Effector memory CD8-positive, alpha-beta T cell (primary cell): ENCODE measurements at regions not wholly inside any gene's neighbourhood (a gene's known extent, or its start where the extent isn't known, plus 50 kb on each side); places are given as distances from the start of the nearest gene placed in this dataset.
"Not testable (repeated sequence)": the region's sequence is repeated elsewhere in the genome, so short reads cannot be mapped to it uniquely, and the experiment has no call there.

Source experiments
- ATAC-seq: fragments of 150-1000 bp; cut with Tn5 transposase; replicated peaks from 2 replicates; pipeline ENCODE4 v1.10.0; 2021; ENCODE audit warnings: mild to moderate bottlenecking, moderate library complexity
- DNase-seq, 3 experiments: peaks; one replicate each; pipeline ENCODE4 v3.0.0; 2021
- H3K27ac Mint-ChIP-seq, 2 donors: one replicate each; pipeline ENCODE4 v1.8.0; 2022; ENCODE audit warnings: mild to moderate bottlenecking in 2 of 2, mixed read lengths in 2 of 2, moderate library complexity in 2 of 2
- H3K27me3 Mint-ChIP-seq, 2 donors: one replicate each; pipeline ENCODE4 v1.8.0; 2022; ENCODE audit warnings: mixed read lengths in 2 of 2
- H3K36me3 Mint-ChIP-seq: one replicate; pipeline ENCODE4 v1.8.0; 2022; ENCODE audit warnings: mild to moderate bottlenecking, moderate library complexity, mixed read lengths; ENCODE audit not compliant: insufficient read depth
- H3K4me1 Mint-ChIP-seq, 2 donors: one replicate each; pipeline ENCODE4 v1.8.0; 2022; ENCODE audit warnings: low read depth in 2 of 2, mixed read lengths in 2 of 2
- H3K4me3 Mint-ChIP-seq, 2 donors: one replicate each; pipeline ENCODE4 v1.8.0; 2022; ENCODE audit warnings: mild to moderate bottlenecking in 2 of 2, mixed read lengths in 2 of 2, moderate library complexity in 2 of 2
- H3K9me3 Mint-ChIP-seq, 2 donors: one replicate each; pipeline ENCODE4 v1.8.0; 2022; ENCODE audit warnings: mixed read lengths in 2 of 2

- DNase-seq (no peak), ATAC-seq (no peak)
- no peaks in the 10 kb centered on the region for H3K27me3 Mint-ChIP-seq
These were observed 165.3 kb upstream of the NREP start for GRCh38 chr5:111922344-111922743.

GRCh38 chr5:111921691-111922090 is 164.7 kb upstream of the NREP start:
- not testable (repeated sequence) for H3K27ac Mint-ChIP-seq

More at GRCh38 chr5:111922344-111922743, 165.3 kb upstream of the NREP start:
- no peaks in the 10 kb centered on the region for H3K4me1 Mint-ChIP-seq
- H3K27ac Mint-ChIP-seq: no peak overlapping the region
- no peaks in the 10 kb centered on the region for H3K36me3 Mint-ChIP-seq
- H3K4me3 Mint-ChIP-seq: no peak overlapping the region
- H3K9me3 Mint-ChIP-seq: peaks cover 0 to 7% of the 10 kb centered on the region in 2 donors

GRCh38 chr5:111914966-111915636 is 158.1 kb upstream of the NREP start:
- Mint-ChIP-seq H3K27ac (no peak overlapping the region), H3K27me3 (no peaks in the 10 kb centered on the region), H3K36me3 (no peaks in the 10 kb centered on the region), H3K9me3 (peaks cover 0 to 10% of the 10 kb centered on the region in 2 donors), H3K4me1 (no peaks in the 10 kb centered on the region), H3K4me3 (no peak overlapping the region)
- DNase-seq (no peak), ATAC-seq (no peak)

More at GRCh38 chr5:111921691-111922090, 164.7 kb upstream of the NREP start:
- H3K36me3 Mint-ChIP-seq, H3K4me3 Mint-ChIP-seq, DNase-seq, H3K27me3 Mint-ChIP-seq, H3K9me3 Mint-ChIP-seq, H3K4me1 Mint-ChIP-seq, ATAC-seq: not testable (repeated sequence)

GRCh38 chr5:111902436-111902835 is 145.4 kb upstream of the NREP start:
- DNase-seq (no peak), ATAC-seq (no peak)
- Mint-ChIP-seq H3K4me3 (no peak overlapping the region), H3K9me3 (peaks cover 0 to 4% of the 10 kb centered on the region in 2 donors), H3K27ac (no peak overlapping the region), H3K27me3 (no peaks in the 10 kb centered on the region), H3K4me1 (no peaks in the 10 kb centered on the region), H3K36me3 (no peaks in the 10 kb centered on the region)

GRCh38 chr5:111901296-111901695 is 144.3 kb upstream of the NREP start:
- Mint-ChIP-seq H3K4me1 (no peaks in the 10 kb centered on the region), H3K27ac (no peak overlapping the region), H3K36me3 (no peaks in the 10 kb centered on the region), H3K27me3 (no peaks in the 10 kb centered on the region), H3K4me3 (no peak overlapping the region), H3K9me3 (peaks cover 0 to 4% of the 10 kb centered on the region in 2 donors)
- DNase-seq (no peak), ATAC-seq (no peak)

GRCh38 chr5:111892949-111893348 is 136.0 kb upstream of the NREP start:
- no peak overlapping the region for H3K4me3 Mint-ChIP-seq
- no peak for DNase-seq
- H3K9me3 Mint-ChIP-seq: peaks cover 0 to 5% of the 10 kb centered on the region in 2 donors
- H3K27me3 Mint-ChIP-seq: no peaks in the 10 kb centered on the region
- H3K4me1 Mint-ChIP-seq: no peaks in the 10 kb centered on the region
- no peaks in the 10 kb centered on the region for H3K36me3 Mint-ChIP-seq
- no peak overlapping the region for H3K27ac Mint-ChIP-seq
- ATAC-seq: no peak

GRCh38 chr5:111887706-111888105 is 130.7 kb upstream of the NREP start:
- Mint-ChIP-seq H3K9me3 (peaks cover 0 to 3% of the 10 kb centered on the region in 2 donors), H3K27ac (no peak overlapping the region), H3K36me3 (no peaks in the 10 kb centered on the region), H3K4me3 (no peak overlapping the region), H3K27me3 (no peaks in the 10 kb centered on the region), H3K4me1 (no peaks in the 10 kb centered on the region)
- DNase-seq (no peak), ATAC-seq (no peak)

GRCh38 chr5:111869681-111870080 is 112.7 kb upstream of the NREP start:
- Mint-ChIP-seq H3K4me1 (no peaks in the 10 kb centered on the region), H3K27me3 (no peaks in the 10 kb centered on the region), H3K4me3 (no peak overlapping the region), H3K9me3 (no peaks in the 10 kb centered on the region), H3K36me3 (no peaks in the 10 kb centered on the region), H3K27ac (no peak overlapping the region)
- DNase-seq (no peak), ATAC-seq (no peak)

- DNase-seq: no peak
- Mint-ChIP-seq H3K4me1 (no peaks in the 10 kb centered on the region), H3K4me3 (no peak overlapping the region), H3K36me3 (no peaks in the 10 kb centered on the region), H3K27me3 (peaks cover 0 to 6% of the 10 kb centered on the region in 2 donors), H3K9me3 (peaks cover 6 to 8% of the 10 kb centered on the region in 2 donors), H3K27ac (no peak overlapping the region)
- ATAC-seq: no peak
These were observed 108.4 kb upstream of the NREP start for GRCh38 chr5:111865356-111865755.

- Mint-ChIP-seq H3K9me3 (peaks cover 6 to 8% of the 10 kb centered on the region in 2 donors), H3K27ac (no peak overlapping the region), H3K4me1 (no peaks in the 10 kb centered on the region), H3K4me3 (no peak overlapping the region), H3K36me3 (no peaks in the 10 kb centered on the region), H3K27me3 (peaks cover 0 to 6% of the 10 kb centered on the region in 2 donors)
- DNase-seq (no peak), ATAC-seq (no peak)
These were observed 106.8 kb upstream of the NREP start for GRCh38 chr5:111863801-111864200.

- H3K4me3 Mint-ChIP-seq: no peak overlapping the region
- no peak overlapping the region for H3K27ac Mint-ChIP-seq
- H3K36me3 Mint-ChIP-seq: no peaks in the 10 kb centered on the region
- H3K9me3 Mint-ChIP-seq: peaks cover 6 to 8% of the 10 kb centered on the region in 2 donors
- H3K4me1 Mint-ChIP-seq: no peaks in the 10 kb centered on the region
- DNase-seq: no peak
- ATAC-seq: no peak
- peaks cover 0 to 6% of the 10 kb centered on the region in 2 donors for H3K27me3 Mint-ChIP-seq
These were observed 102.7 kb upstream of the NREP start for GRCh38 chr5:111859533-111860270.

GRCh38 chr5:111859031-111859430 is 102.0 kb upstream of the NREP start:
- Mint-ChIP-seq H3K36me3 (no peaks in the 10 kb centered on the region), H3K27me3 (peaks cover 0 to 6% of the 10 kb centered on the region in 2 donors), H3K9me3 (peaks cover 6 to 8% of the 10 kb centered on the region in 2 donors), H3K4me3 (no peak overlapping the region), H3K27ac (no peak overlapping the region), H3K4me1 (no peaks in the 10 kb centered on the region)
- DNase-seq (no peak), ATAC-seq (no peak)

GRCh38 chr5:111857623-111858022 is 100.6 kb upstream of the NREP start:
- no peak overlapping the region for H3K4me3 Mint-ChIP-seq
- DNase-seq (no peak), ATAC-seq (no peak)
- H3K27ac Mint-ChIP-seq: no peak overlapping the region
- H3K36me3 Mint-ChIP-seq: no peaks in the 10 kb centered on the region
- peaks cover 0 to under 1% of the 10 kb centered on the region in 2 donors for H3K9me3 Mint-ChIP-seq
- H3K4me1 Mint-ChIP-seq: no peaks in the 10 kb centered on the region
- H3K27me3 Mint-ChIP-seq: no peaks in the 10 kb centered on the region

- ATAC-seq (no peak), DNase-seq (no peak)
- Mint-ChIP-seq H3K9me3 (no peaks in the 10 kb centered on the region), H3K36me3 (no peaks in the 10 kb centered on the region), H3K27ac (no peak overlapping the region), H3K27me3 (no peaks in the 10 kb centered on the region), H3K4me3 (no peak overlapping the region), H3K4me1 (no peaks in the 10 kb centered on the region)
These were observed 100.0 kb upstream of the NREP start for GRCh38 chr5:111856876-111857466.
